K562 (cell line): ENCODE measurements at regions not wholly inside any gene's neighbourhood (a gene's known extent, or its start where the extent isn't known, plus 50 kb on each side); places are given as distances from the start of the nearest gene placed in this dataset.

ENCODE experiments used
- ATAC-seq: fragments of 200-7000 bp; cut with Tn5 transposase; 3 replicates; pipeline ENCODE4 v1.9.1; 2020; ENCODE audit warnings: moderate library complexity
- BruUV-seq: library from RNA; stranded (reverse); fragments of 400-500 nt; replicated peaks from 2 replicates; lab custom pipeline; 2021; lab: Mats Ljungman, UMichigan
- CTCF ChIA-PET: fragments of 300-600 bp; formaldehyde crosslinking; extraction: SDS; loops from one replicate; lab custom pipeline; 2021; ENCODE audit warnings: low intra/inter-chr PET ratio; lab: Yijun Ruan, JAX
- POLR2A ChIA-PET: fragments of 300-600, 350-650 bp; sonication (Branson Sonifier 250); formaldehyde crosslinking; extraction: SDS; loops from one replicate; lab custom pipeline; 2021; ENCODE audit warnings: antibody characterized with exemption, inconsistent platforms; lab: Yijun Ruan, JAX
- DNase-seq, 4 experiments: peaks; one replicate each; pipeline versions ENCODE4 v3.0.0 to v3.0.0-alpha.2; 2011 to 2018; ENCODE audit warnings: low spot score in 3 of 4, mixed read lengths in 3 of 4; ENCODE audit errors: extremely low read depth in 1 of 4
- FAIRE-seq: peaks from 2 replicates; lab custom pipeline; 2011; peaks lifted over from hg19 to GRCh38; lab: Jason Lieb, UNC
- H2AFZ ChIP-seq: 2 replicates; pipeline ENCODE4 v1.6.0; 2011; ENCODE audit warnings: low read depth, low read length, control low read depth, inconsistent platforms
- H3K27ac ChIP-seq: fragments of 200-600 bp; 3 replicates; pipeline ENCODE4 v1.8.0; 2011; ENCODE audit warnings: low read depth, mild to moderate bottlenecking, control low read depth, inconsistent platforms, low read length, moderate library complexity, mixed read lengths; ENCODE audit errors: extremely low read depth
- H3K27me3 ChIP-seq, 2 experiments: fragments of 300-600 bp in 1 of 2; 2 replicates in 1 of 2; 3 replicates in 1 of 2; pipeline versions ENCODE4 v1.6.0 to v1.8.0; 2011; ENCODE audit warnings: inconsistent platforms in 2 of 2, low read length in 2 of 2, mild to moderate bottlenecking in 1 of 2, mixed read lengths in 1 of 2, moderate library complexity in 1 of 2; ENCODE audit not compliant: control insufficient read depth in 2 of 2, insufficient read depth in 2 of 2
- H3K36me3 ChIP-seq: fragments of 300-600 bp; 3 replicates; pipeline ENCODE4 v1.8.0; 2011; ENCODE audit warnings: mild to moderate bottlenecking, low read length, inconsistent platforms; ENCODE audit not compliant: control insufficient read depth, insufficient read depth
- H3K4me1 ChIP-seq, 2 experiments: fragments of 200-600 bp in 1 of 2; replicated peaks in 1 of 2; 2 replicates in 1 of 2; 3 replicates in 1 of 2; pipeline versions ENCODE4 v1.5.1 to v1.8.0; 2011; ENCODE audit warnings: inconsistent platforms in 2 of 2, low read length in 2 of 2, mild to moderate bottlenecking in 1 of 2, mixed read lengths in 1 of 2, moderate library complexity in 1 of 2; ENCODE audit not compliant: control insufficient read depth in 2 of 2, insufficient read depth in 2 of 2
- H3K4me2 ChIP-seq: 2 replicates; pipeline ENCODE4 v1.6.1; 2011; ENCODE audit warnings: low read length, control low read depth, inconsistent platforms, mixed read lengths; ENCODE audit not compliant: insufficient read depth
- H3K4me3 ChIP-seq: fragments of 200-600 bp; sonication (generic), shearing (Covaris generic); 2 replicates; pipeline ENCODE4 v1.5.1; 2016; ENCODE audit warnings: control low read depth, inconsistent platforms
- H3K79me2 ChIP-seq: fragments of 200-600 bp; 3 replicates; pipeline ENCODE4 v1.8.0; 2011; ENCODE audit warnings: low read length, inconsistent platforms; ENCODE audit not compliant: control insufficient read depth, insufficient read depth
- H3K9ac ChIP-seq, 2 experiments: 2 replicates each; pipeline versions ENCODE4 v1.6.0 to v1.6.1; 2011; ENCODE audit warnings: low read depth in 2 of 2, low read length in 2 of 2, control low read depth in 1 of 2, inconsistent platforms in 1 of 2, mild to moderate bottlenecking in 1 of 2, mixed read lengths in 1 of 2; ENCODE audit not compliant: insufficient read depth in 1 of 2
- H3K9me1 ChIP-seq: one replicate; pipeline ENCODE4 v1.6.0; 2011; ENCODE audit warnings: inconsistent platforms, mild to moderate bottlenecking, low read length, moderate library complexity; ENCODE audit not compliant: control insufficient read depth, insufficient read depth
- H3K9me3 ChIP-seq: replicated peaks from 2 replicates; pipeline ENCODE4 v1.5.1; 2011; ENCODE audit warnings: low read depth, low read length, inconsistent platforms; ENCODE audit not compliant: control insufficient read depth, insufficient read depth
- H4K20me1 ChIP-seq: replicated peaks from 2 replicates; pipeline ENCODE4 v1.6.1; 2011; ENCODE audit warnings: low read length, inconsistent platforms, mixed read lengths; ENCODE audit not compliant: control insufficient read depth, insufficient read depth
- CBFA2T2 ChIP-seq: fragments of 450-650 bp; conservative IDR thresholded peaks from 2 replicates; pipeline ENCODE4 v1.6.1; 2017; ENCODE audit warnings: mild to moderate bottlenecking
- ETV1 ChIP-seq: fragments of 450-650 bp; conservative IDR thresholded peaks from 2 replicates; pipeline ENCODE4 v1.6.1; 2016; ENCODE audit warnings: missing genetic modification characterization, control low read depth, low read depth, missing compliant biosample characterization
- HEY1 ChIP-seq: fragments of 250-450 bp; sonication (Bioruptor Pico); IDR thresholded peaks from 2 replicates; pipeline ENCODE4 v1.5.0; 2020; ENCODE audit warnings: mild to moderate bottlenecking, moderate library complexity, borderline replicate concordance
- MAFG ChIP-seq: fragments of 450-650 bp; conservative IDR thresholded peaks from 2 replicates; pipeline ENCODE4 v1.6.1; 2016; ENCODE audit warnings: missing genetic modification characterization, missing compliant biosample characterization
- MTA3 ChIP-seq: fragments of 450-650 bp; formaldehyde crosslinking; IDR thresholded peaks from 2 replicates; pipeline ENCODE4 v1.6.1; 2017; ENCODE audit warnings: mild to moderate bottlenecking, borderline replicate concordance
- NCOA1 ChIP-seq: fragments of 450-650 bp; IDR thresholded peaks from 2 replicates; pipeline ENCODE4 v1.6.1; 2016; ENCODE audit warnings: low read depth
- NEUROD1 ChIP-seq: fragments of 150-350 bp; IDR thresholded peaks from 2 replicates; pipeline ENCODE4 v1.6.1; 2014; ENCODE audit warnings: borderline replicate concordance, low read length, low read depth; ENCODE audit not compliant: partially characterized antibody
- RAD21 ChIP-seq, 2 experiments: fragments of 250-450 bp in 1 of 2; fragments of 450-650 bp in 1 of 2; sonication (Bioruptor Pico) in 1 of 2; formaldehyde crosslinking in 1 of 2; IDR thresholded peaks in 1 of 2; conservative IDR thresholded peaks in 1 of 2; 2 replicates each; pipeline versions ENCODE4 v1.4.0 to v1.8.0; 2020 to 2022; ENCODE audit warnings: mild to moderate bottlenecking in 2 of 2, moderate library complexity in 1 of 2
- SMARCC2 ChIP-seq: fragments of 450-650 bp; IDR thresholded peaks from 2 replicates; pipeline ENCODE4 v1.6.1; 2017; ENCODE audit warnings: antibody characterized with exemption, moderate library complexity, mild to moderate bottlenecking, low read depth
- ZFP91 ChIP-seq: sonication (generic); formaldehyde crosslinking; IDR thresholded peaks from 2 replicates; pipeline ENCODE4 v1.8.0; 2022; ENCODE audit warnings: mild to moderate bottlenecking, missing genetic modification reagents
- ZNF316 ChIP-seq: fragments of 450-650 bp; IDR thresholded peaks from 2 replicates; pipeline ENCODE4 v1.6.1; 2016
- ZNF77 ChIP-seq: fragments of 250-450 bp; sonication (Bioruptor Pico); IDR thresholded peaks from 2 replicates; pipeline ENCODE4 v1.5.0; 2020
- WGBS: fragments of 100-300 bp; shearing (Covaris generic); methylation state at CpG from one replicate; pipeline ENCODE4 v1.1.6; 2016; ENCODE audit warnings: low coverage, mixed read lengths; ENCODE audit not compliant: insufficient coverage; ENCODE audit errors: missing lambda C conversion rate; 5-methylcytosine and 5-hydroxymethylcytosine counted together
- in situ Hi-C: fragments of 300-500 bp; cut with MboI; formaldehyde crosslinking; loops from 4 replicates; pipeline ENCODE4 v1.15.0; 2018; ENCODE audit warnings: inconsistent platforms, mixed read lengths
- intact Hi-C: fragments of 100-400 bp; cut with micrococcal nuclease; formaldehyde crosslinking; loops from 2 replicates; pipeline ENCODE4 v1.14.2; 2022
- TF ChIP-seq, protein P1 (sequence below): sonication (generic); formaldehyde crosslinking; IDR thresholded peaks from 2 replicates; pipeline ENCODE4 v1.8.1; 2023; ENCODE audit warnings: mild to moderate bottlenecking, missing genetic modification reagents
- TF ChIP-seq, protein P2 (sequence below): sonication (generic); formaldehyde crosslinking; IDR thresholded peaks from 2 replicates; pipeline ENCODE4 v1.8.0; 2022; ENCODE audit warnings: mild to moderate bottlenecking, low read depth, missing genetic modification reagents

GRCh38 chr2:235247001-235247400 is 246.8 kb upstream of the AGAP1 start (continued):
- TF ChIP-seq, protein P1, sequence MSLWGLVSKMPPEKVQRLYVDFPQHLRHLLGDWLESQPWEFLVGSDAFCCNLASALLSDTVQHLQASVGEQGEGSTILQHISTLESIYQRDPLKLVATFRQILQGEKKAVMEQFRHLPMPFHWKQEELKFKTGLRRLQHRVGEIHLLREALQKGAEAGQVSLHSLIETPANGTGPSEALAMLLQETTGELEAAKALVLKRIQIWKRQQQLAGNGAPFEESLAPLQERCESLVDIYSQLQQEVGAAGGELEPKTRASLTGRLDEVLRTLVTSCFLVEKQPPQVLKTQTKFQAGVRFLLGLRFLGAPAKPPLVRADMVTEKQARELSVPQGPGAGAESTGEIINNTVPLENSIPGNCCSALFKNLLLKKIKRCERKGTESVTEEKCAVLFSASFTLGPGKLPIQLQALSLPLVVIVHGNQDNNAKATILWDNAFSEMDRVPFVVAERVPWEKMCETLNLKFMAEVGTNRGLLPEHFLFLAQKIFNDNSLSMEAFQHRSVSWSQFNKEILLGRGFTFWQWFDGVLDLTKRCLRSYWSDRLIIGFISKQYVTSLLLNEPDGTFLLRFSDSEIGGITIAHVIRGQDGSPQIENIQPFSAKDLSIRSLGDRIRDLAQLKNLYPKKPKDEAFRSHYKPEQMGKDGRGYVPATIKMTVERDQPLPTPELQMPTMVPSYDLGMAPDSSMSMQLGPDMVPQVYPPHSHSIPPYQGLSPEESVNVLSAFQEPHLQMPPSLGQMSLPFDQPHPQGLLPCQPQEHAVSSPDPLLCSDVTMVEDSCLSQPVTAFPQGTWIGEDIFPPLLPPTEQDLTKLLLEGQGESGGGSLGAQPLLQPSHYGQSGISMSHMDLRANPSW (CRISPR knock-in tag): no peak
- no peak for TF ChIP-seq SMARCC2
- no peak for TF ChIP-seq ZNF316
- TF ChIP-seq RAD21 (CRISPR knock-in tag; conservative IDR thresholded peaks at IDR 0.05 in 1 of 2, IDR thresholded peaks at IDR 0.05 in 1 of 2): no peak
- TF ChIP-seq HEY1 (CRISPR knock-in tag): no peak
- no peak for TF ChIP-seq CBFA2T2

DNA sequence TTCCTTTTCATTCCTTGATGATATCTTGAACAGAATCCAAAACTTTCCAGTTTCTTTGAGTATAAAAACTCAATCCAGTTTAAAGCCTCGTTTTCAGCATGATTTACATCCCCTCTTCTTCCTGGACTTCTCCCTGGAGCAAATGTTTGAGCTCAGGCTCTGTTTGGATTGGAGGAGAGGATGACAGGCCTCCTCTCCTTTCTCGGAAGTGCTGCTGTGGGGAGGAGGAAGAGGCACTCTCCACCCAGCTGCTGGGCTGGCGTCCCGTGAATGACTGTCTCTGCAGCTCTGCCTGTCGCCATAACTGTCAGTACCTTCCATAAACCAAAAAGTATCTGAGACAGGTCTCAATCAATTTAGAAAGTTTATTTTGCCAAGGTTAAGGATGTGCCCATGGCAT is 238.2 kb upstream of the AGAP1 start:
- H3K4me1 ChIP-seq: no peaks in the 10 kb centered on the region
- POLR2A ChIA-PET: no interaction called here
- no peak overlapping the region for H3K4me2 ChIP-seq
- no TSS peak for BruUV-seq
- H3K9me1 ChIP-seq: no peaks in the 10 kb centered on the region
- FAIRE-seq (no peak), ATAC-seq (no peak), DNase-seq (no peak)
- H3K79me2 ChIP-seq: no peaks in the 10 kb centered on the region
- no peaks in the 10 kb centered on the region; a peak in 2 of 5 replicates for H3K27me3 ChIP-seq
- no peaks in the 10 kb centered on the region for H4K20me1 ChIP-seq
- H3K36me3 ChIP-seq: no peaks in the 10 kb centered on the region
- no peak overlapping the region for H3K9ac ChIP-seq
- no peak overlapping the region for H2AFZ ChIP-seq
- in situ Hi-C loops (no loop called here), intact Hi-C loops (no loop called here)
- no peak overlapping the region for H3K27ac ChIP-seq
- no peaks in the 10 kb centered on the region for H3K9me3 ChIP-seq
- TF ChIP-seq MTA3 (no peak), ZFP91 (CRISPR knock-in tag) (no peak), NCOA1 (no peak), ETV1 (tag) (no peak), NEUROD1 (no peak), MAFG (tag) (no peak), ZNF77 (no peak)
- TF ChIP-seq, protein P2, sequence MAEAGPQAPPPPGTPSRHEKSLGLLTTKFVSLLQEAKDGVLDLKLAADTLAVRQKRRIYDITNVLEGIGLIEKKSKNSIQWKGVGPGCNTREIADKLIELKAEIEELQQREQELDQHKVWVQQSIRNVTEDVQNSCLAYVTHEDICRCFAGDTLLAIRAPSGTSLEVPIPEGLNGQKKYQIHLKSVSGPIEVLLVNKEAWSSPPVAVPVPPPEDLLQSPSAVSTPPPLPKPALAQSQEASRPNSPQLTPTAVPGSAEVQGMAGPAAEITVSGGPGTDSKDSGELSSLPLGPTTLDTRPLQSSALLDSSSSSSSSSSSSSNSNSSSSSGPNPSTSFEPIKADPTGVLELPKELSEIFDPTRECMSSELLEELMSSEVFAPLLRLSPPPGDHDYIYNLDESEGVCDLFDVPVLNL (CRISPR knock-in tag): no peak
- no peak overlapping the region for H3K4me3 ChIP-seq
- CTCF ChIA-PET: no interaction called here
- WGBS: 0% methylated on average over 3 of the region's 5 CpGs
